ENCODE measurements at regions not wholly inside any gene's neighbourhood (a gene's known extent, or its start where the extent isn't known, plus 50 kb on each side); places are given as distances from the start of the nearest gene placed in this dataset.

GRCh38 chr5:29485333-29485732 lies 1708.2 kb upstream of the CDH6 start:
- H2BK15ac ChIP-seq (ENCODE audit: low read length), result no peak overlapping the region
- H3K23ac ChIP-seq (ENCODE audit: insufficient read length), result no peak overlapping the region
- ChIA-PET POLR2A (ENCODE audit: partially characterized antibody) (no interaction called here), CTCF (ENCODE audit: partially characterized antibody) (no interaction called here)
- H3K4me1 ChIP-seq (replicated peaks in 1 of 4; ENCODE audit: control insufficient read depth in 3 of 4, insufficient read depth in 4 of 4, low read length in 3 of 4), result no peaks in the 10 kb centered on the region
- DNase-seq (ENCODE audit: low read depth in 1 of 2, low spot score in 2 of 2), result no peak
- no peak overlapping the region for H2BK5ac ChIP-seq (ENCODE audit: low read depth, low read length)
- 96% methylated on average over 3 of the region's 3 CpGs; no CpG with 5 or more reads in 1 of the 2 experiments for WGBS, 2 experiments (ENCODE audit: extremely low coverage in 1 of 2, insufficient coverage in 1 of 2, insufficient read length in 1 of 2, insufficient replicate concordance in 2 of 2, low coverage in 1 of 2, low lambda C conversion rate in 2 of 2, missing lambda C conversion rate in 1 of 2)
- no peak overlapping the region for H3K4me3 ChIP-seq (ENCODE audit: extremely low read depth in 1 of 4, insufficient read depth in 2 of 4, low read depth in 3 of 4, low read length in 4 of 4)
- H2BK12ac ChIP-seq (ENCODE audit: low read depth, low read length), result no peak overlapping the region
- H4K20me1 ChIP-seq (replicated peaks in 1 of 2; ENCODE audit: control insufficient read depth in 1 of 2, insufficient read depth in 2 of 2, low read length in 2 of 2), result no peaks in the 10 kb centered on the region
- H3K4ac ChIP-seq (replicated peaks; ENCODE audit: insufficient read length, low read depth, low read length), result no peak overlapping the region
- H3K18ac ChIP-seq (ENCODE audit: extremely low read depth, low read length), result no peak overlapping the region
- no peak overlapping the region for H3K56ac ChIP-seq (replicated peaks; ENCODE audit: insufficient read length, low read depth, low read length)
- no peak overlapping the region for H4K91ac ChIP-seq (replicated peaks; ENCODE audit: insufficient read length, low read length)
- no peak overlapping the region for H4K5ac ChIP-seq (ENCODE audit: insufficient read length, low read depth, low read length)
- H2AFZ ChIP-seq (ENCODE audit: low read length), result no peak overlapping the region
- H3K36me3 ChIP-seq (ENCODE audit: control insufficient read depth in 2 of 4, insufficient read depth in 4 of 4, low read length in 3 of 4), result no peaks in the 10 kb centered on the region
- H2BK120ac ChIP-seq (replicated peaks; ENCODE audit: low read depth, low read length), result no peak overlapping the region
- no peak overlapping the region for H4K8ac ChIP-seq (ENCODE audit: extremely low read depth, insufficient read depth, low read length)
- H3K27ac ChIP-seq (ENCODE audit: low read depth, low read length), result no peak overlapping the region
- FAIRE-seq, result no peak
- peaks cover 0 to 5% of the 10 kb centered on the region in 2 experiments; a peak in 1 of 4 replicates for H3K9me3 ChIP-seq (ENCODE audit: insufficient read depth in 2 of 2, low read depth in 1 of 2, low read length in 1 of 2)
- no peak overlapping the region for H2BK20ac ChIP-seq (ENCODE audit: low read length)
- H3K23me2 ChIP-seq (ENCODE audit: low read depth, low read length), result no peaks in the 10 kb centered on the region
- H3K4me2 ChIP-seq (ENCODE audit: insufficient read depth in 1 of 2, low read depth in 2 of 2, low read length in 2 of 2), result no peak overlapping the region
- no peak overlapping the region for H2AK5ac ChIP-seq (ENCODE audit: low read depth, low read length)
- H3K9ac ChIP-seq (replicated peaks in 1 of 4; ENCODE audit: extremely low read depth in 1 of 4, low read depth in 3 of 4, low read length in 3 of 4), result no peak overlapping the region
- H3K14ac ChIP-seq (ENCODE audit: insufficient read length), result no peak overlapping the region
- H3K27me3 ChIP-seq (replicated peaks in 1 of 4; ENCODE audit: control insufficient read depth in 3 of 4, extremely low read depth in 1 of 4, insufficient read depth in 3 of 4, low read length in 3 of 4), result no peaks in the 10 kb centered on the region
- TF ChIP-seq BACH1 (IDR thresholded peaks at IDR 0.05; ENCODE audit: low read length) (no peak), SIRT6 (IDR thresholded peaks at IDR 0.05; ENCODE audit: low read length) (no peak), EZH2 (IDR thresholded peaks at IDR 0.05; ENCODE audit: low read depth, low read length, severe bottlenecking) (no peak), POLR2A (IDR thresholded peaks at IDR 0.05; ENCODE audit: control extremely low read depth in 1 of 2, low read depth in 2 of 2, low read length in 2 of 2) (no peak), BRCA1 (IDR thresholded peaks at IDR 0.05; ENCODE audit: low read depth, low read length) (no peak), ZNF274 (IDR thresholded peaks at IDR 0.05; ENCODE audit: borderline replicate concordance, extremely low read depth, low read length) (no peak), EP300 (IDR thresholded peaks at IDR 0.05; ENCODE audit: borderline replicate concordance in 1 of 2, low read depth in 2 of 2, low read length in 2 of 2) (no peak), POU5F1 (IDR thresholded peaks at IDR 0.05; ENCODE audit: low read depth, low read length) (no peak), RFX5 (IDR thresholded peaks at IDR 0.05; ENCODE audit: borderline replicate concordance, low read depth, low read length) (no peak), CREB1 (IDR thresholded peaks at IDR 0.05) (no peak), SRF (IDR thresholded peaks at IDR 0.05; ENCODE audit: low read depth, low read length) (no peak), KDM1A (IDR thresholded peaks at IDR 0.05; ENCODE audit: borderline replicate concordance, low read length) (no peak), HDAC6 (IDR thresholded peaks at IDR 0.05; ENCODE audit: low read depth, low read length) (no peak), RAD21 (IDR thresholded peaks at IDR 0.05 in 1 of 2, conservative IDR thresholded peaks at IDR 0.05 in 1 of 2; ENCODE audit: low read depth in 2 of 2, low read length in 2 of 2) (no peak), SP2 (IDR thresholded peaks at IDR 0.05; ENCODE audit: low read length) (no peak)
- H3K79me2 ChIP-seq (ENCODE audit: control insufficient read depth in 1 of 2, insufficient read depth in 2 of 2, low read length in 2 of 2), result no peaks in the 10 kb centered on the region
- H3K79me1 ChIP-seq (ENCODE audit: low read depth, low read length), result no peaks in the 10 kb centered on the region

All from H1 (cell line).